ENCODE measurements at regions not wholly inside any gene's neighbourhood (a gene's known extent, or its start where the extent isn't known, plus 50 kb on each side); places are given as distances from the start of the nearest gene placed in this dataset.

DNA sequence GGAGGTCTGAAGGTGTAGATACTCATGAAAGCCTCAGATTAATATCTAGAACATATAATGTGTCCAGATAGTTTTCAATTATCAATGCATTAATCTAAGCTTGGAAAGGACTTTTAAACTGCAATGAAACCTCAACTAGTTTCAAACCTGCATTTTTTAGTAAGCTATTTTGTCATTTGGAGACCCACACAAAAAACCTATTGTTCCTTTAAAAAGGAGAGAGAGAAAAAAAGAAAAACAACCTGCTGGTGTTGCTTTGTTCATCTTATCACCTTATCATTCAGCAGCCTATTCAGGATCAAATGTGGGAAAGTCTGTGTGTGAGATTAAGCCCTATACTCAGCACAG lies 215.7 kb upstream of the PLEKHG7 start (continued):
- TF ChIP-seq, protein P1, sequence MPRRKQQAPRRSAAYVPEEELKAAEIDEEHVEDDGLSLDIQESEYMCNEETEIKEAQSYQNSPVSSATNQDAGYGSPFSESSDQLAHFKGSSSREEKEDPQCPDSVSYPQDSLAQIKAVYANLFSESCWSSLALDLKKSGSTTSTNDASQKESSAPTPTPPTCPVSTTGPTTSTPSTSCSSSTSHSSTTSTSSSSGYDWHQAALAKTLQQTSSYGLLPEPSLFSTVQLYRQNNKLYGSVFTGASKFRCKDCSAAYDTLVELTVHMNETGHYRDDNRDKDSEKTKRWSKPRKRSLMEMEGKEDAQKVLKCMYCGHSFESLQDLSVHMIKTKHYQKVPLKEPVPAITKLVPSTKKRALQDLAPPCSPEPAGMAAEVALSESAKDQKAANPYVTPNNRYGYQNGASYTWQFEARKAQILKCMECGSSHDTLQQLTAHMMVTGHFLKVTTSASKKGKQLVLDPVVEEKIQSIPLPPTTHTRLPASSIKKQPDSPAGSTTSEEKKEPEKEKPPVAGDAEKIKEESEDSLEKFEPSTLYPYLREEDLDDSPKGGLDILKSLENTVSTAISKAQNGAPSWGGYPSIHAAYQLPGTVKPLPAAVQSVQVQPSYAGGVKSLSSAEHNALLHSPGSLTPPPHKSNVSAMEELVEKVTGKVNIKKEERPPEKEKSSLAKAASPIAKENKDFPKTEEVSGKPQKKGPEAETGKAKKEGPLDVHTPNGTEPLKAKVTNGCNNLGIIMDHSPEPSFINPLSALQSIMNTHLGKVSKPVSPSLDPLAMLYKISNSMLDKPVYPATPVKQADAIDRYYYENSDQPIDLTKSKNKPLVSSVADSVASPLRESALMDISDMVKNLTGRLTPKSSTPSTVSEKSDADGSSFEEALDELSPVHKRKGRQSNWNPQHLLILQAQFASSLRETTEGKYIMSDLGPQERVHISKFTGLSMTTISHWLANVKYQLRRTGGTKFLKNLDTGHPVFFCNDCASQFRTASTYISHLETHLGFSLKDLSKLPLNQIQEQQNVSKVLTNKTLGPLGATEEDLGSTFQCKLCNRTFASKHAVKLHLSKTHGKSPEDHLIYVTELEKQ (tag by site-specific recombination; IDR thresholded peaks at IDR 0.05; ENCODE audit: borderline replicate concordance) = no peak
- TF ChIP-seq ZNF654 (tag by site-specific recombination; IDR thresholded peaks at IDR 0.05; ENCODE audit: low read depth) (no peak), ZSCAN16 (tag by site-specific recombination; IDR thresholded peaks at IDR 0.05) (no peak)

DNA sequence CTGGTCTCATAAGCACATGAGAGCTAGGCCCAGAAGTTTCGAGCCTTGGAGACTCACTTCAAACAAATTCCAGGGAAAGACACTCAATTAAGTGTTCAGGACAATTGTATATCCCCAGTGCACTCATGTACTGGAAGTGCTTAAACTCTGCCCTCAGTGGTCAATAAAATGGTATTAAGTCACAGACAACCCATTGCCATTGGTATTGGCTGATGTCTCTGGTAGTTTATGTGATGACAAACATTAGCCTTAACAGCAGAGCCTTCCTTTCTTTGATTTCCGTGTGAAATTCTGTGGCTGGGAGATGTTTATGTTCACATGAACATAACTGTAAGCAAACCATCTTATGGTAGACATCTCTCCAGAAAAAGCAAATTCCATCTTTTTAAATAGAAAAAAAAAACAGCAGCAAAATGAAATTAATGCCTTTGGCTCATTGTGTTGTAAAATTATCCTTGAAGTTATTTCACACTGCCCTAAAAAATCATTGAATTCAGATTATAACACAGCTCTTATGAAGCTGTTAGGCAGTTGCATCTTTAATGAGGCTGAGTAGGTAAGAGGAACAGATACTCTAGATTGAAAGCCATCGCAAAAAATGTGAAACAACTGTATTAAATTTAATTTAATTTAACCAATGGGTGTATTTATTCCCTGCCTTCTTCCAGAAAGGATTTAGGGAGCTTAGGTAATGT lies 216.2 kb upstream of the PLEKHG7 start:
- Histone ChIP-seq H3K9me3 (ENCODE audit: control insufficient read depth, insufficient read depth, low read depth, low read length) (no peaks in the 10 kb centered on the region), H3K4me1 (ENCODE audit: control insufficient read depth, insufficient read depth, low read length) (no peaks in the 10 kb centered on the region), H3K36me3 (ENCODE audit: control insufficient read depth in 2 of 2, insufficient read depth in 1 of 2, low read length in 2 of 2) (no peaks in the 10 kb centered on the region), H3K4me3 (ENCODE audit: low read depth, low read length) (no peak overlapping the region), H3K27ac (ENCODE audit: extremely low read depth, low read depth, low read length) (no peak overlapping the region)
- ChIA-PET CTCF (interaction anchor here (0.5 kb wide), 1 partner anchor 626 kb away, joined by 3 read pairs; no protein-coding TSS in a partner anchor), POLR2A (interaction anchor here (0.7 kb wide), 2 partner anchors 134 to 1100 kb away, joined by 3 to 6 read pairs; no protein-coding TSS in a partner anchor)
- TF ChIP-seq GFI1B (tag by site-specific recombination; IDR thresholded peaks at IDR 0.05) (no peak), ZNF202 (tag by site-specific recombination; IDR thresholded peaks at IDR 0.05; ENCODE audit: borderline replicate concordance) (no peak), ZNF837 (tag by site-specific recombination; IDR thresholded peaks at IDR 0.05) (no peak), ZNF37A (tag by site-specific recombination; IDR thresholded peaks at IDR 0.05) (no peak), ZNF830 (tag by site-specific recombination; IDR thresholded peaks at IDR 0.05; ENCODE audit: low read depth) (no peak), ZNF140 (tag by site-specific recombination; IDR thresholded peaks at IDR 0.05) (no peak), ZNF768 (tag by site-specific recombination; IDR thresholded peaks at IDR 0.05) (no peak), ZNF530 (tag by site-specific recombination; IDR thresholded peaks at IDR 0.05; ENCODE audit: low read depth) (no peak)
- TF ChIP-seq, protein P2, sequence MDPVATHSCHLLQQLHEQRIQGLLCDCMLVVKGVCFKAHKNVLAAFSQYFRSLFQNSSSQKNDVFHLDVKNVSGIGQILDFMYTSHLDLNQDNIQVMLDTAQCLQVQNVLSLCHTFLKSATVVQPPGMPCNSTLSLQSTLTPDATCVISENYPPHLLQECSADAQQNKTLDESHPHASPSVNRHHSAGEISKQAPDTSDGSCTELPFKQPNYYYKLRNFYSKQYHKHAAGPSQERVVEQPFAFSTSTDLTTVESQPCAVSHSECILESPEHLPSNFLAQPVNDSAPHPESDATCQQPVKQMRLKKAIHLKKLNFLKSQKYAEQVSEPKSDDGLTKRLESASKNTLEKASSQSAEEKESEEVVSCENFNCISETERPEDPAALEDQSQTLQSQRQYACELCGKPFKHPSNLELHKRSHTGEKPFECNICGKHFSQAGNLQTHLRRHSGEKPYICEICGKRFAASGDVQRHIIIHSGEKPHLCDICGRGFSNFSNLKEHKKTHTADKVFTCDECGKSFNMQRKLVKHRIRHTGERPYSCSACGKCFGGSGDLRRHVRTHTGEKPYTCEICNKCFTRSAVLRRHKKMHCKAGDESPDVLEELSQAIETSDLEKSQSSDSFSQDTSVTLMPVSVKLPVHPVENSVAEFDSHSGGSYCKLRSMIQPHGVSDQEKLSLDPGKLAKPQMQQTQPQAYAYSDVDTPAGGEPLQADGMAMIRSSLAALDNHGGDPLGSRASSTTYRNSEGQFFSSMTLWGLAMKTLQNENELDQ (tag by site-specific recombination; IDR thresholded peaks at IDR 0.05; ENCODE audit: low read depth) = no peak

DNA sequence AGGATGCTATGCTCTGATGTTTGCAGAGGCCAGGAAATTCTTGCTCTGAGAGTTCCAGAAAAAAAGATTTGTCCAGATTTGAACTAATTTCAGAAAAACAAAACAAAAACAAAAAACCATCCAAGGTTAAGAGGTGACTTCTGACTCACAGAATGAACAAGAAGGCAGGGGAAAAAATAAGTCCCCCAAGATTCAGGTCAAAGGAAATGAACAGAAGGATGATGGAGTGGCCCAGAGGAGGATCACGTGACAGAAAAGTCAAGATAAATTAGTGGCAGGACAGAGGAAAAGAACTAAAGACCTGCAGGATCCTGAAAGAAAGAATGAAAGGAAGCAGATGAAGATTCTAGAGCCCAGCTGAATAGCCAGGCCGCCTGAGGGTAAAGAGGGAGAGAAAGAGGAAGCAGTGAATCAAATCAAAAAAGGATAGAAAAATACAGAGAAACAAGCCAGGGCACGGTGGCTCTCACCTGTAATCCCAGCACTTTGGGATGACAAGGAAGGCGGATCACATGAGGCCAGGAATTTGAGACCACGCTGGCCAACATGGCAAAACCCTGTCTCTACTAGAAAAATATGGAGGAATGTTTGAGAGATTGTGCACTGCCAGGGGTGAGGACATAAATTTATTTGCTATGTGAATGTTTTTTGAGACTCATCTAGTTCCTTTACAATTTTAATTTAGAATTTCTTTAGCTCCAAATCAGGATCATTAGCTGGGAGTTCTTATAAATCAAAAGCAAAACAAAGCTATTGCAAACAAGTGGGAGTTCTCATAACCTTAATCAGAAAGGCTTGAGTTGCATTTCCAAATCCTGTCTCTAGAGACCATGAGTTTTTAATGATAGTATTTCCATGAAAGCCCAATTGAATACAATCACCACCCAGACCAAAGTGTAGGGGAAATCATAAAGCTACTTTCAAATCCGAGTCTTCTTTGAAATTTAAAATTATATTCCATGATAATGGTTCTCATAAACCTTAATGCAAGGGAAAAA lies 217.1 kb upstream of the PLEKHG7 start:
- ChIA-PET POLR2A (interaction anchor here (0.7 kb wide), 1 partner anchor 133 kb away, joined by 6 read pairs; no protein-coding TSS in a partner anchor), CTCF (interaction anchor here (0.5 kb wide), 1 partner anchor 626 kb away, joined by 3 read pairs; no protein-coding TSS in a partner anchor)
- Histone ChIP-seq H3K4me3 (ENCODE audit: low read depth, low read length) (no peak overlapping the region), H3K4me1 (ENCODE audit: control insufficient read depth, insufficient read depth, low read length) (no peaks in the 10 kb centered on the region), H3K9me3 (ENCODE audit: control insufficient read depth, insufficient read depth, low read depth, low read length) (no peaks in the 10 kb centered on the region), H3K27ac (ENCODE audit: extremely low read depth, low read depth, low read length) (no peak overlapping the region), H3K36me3 (ENCODE audit: control insufficient read depth in 2 of 2, insufficient read depth in 1 of 2, low read length in 2 of 2) (no peaks in the 10 kb centered on the region)
- TF ChIP-seq ZFP69B (tag by site-specific recombination; IDR thresholded peaks at IDR 0.05) = no peak
- TF ChIP-seq SP7 (tag by site-specific recombination; IDR thresholded peaks at IDR 0.05) = no peak
- TF ChIP-seq, protein P3, sequence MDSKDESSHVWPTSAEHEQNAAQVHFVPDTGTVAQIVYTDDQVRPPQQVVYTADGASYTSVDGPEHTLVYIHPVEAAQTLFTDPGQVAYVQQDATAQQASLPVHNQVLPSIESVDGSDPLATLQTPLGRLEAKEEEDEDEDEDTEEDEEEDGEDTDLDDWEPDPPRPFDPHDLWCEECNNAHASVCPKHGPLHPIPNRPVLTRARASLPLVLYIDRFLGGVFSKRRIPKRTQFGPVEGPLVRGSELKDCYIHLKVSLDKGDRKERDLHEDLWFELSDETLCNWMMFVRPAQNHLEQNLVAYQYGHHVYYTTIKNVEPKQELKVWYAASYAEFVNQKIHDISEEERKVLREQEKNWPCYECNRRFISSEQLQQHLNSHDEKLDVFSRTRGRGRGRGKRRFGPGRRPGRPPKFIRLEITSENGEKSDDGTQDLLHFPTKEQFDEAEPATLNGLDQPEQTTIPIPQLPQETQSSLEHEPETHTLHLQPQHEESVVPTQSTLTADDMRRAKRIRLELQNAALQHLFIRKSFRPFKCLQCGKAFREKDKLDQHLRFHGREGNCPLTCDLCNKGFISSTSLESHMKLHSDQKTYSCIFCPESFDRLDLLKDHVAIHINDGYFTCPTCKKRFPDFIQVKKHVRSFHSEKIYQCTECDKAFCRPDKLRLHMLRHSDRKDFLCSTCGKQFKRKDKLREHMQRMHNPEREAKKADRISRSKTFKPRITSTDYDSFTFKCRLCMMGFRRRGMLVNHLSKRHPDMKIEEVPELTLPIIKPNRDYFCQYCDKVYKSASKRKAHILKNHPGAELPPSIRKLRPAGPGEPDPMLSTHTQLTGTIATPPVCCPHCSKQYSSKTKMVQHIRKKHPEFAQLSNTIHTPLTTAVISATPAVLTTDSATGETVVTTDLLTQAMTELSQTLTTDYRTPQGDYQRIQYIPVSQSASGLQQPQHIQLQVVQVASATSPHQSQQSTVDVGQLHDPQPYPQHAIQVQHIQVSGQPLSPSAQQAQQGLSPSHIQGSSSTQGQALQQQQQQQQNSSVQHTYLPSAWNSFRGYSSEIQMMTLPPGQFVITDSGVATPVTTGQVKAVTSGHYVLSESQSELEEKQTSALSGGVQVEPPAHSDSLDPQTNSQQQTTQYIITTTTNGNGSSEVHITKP (tag by site-specific recombination; IDR thresholded peaks at IDR 0.05) = no peak
- no peak for TF ChIP-seq ZNF19 (tag by site-specific recombination; IDR thresholded peaks at IDR 0.05; ENCODE audit: low read depth)
- TF ChIP-seq BCL11B (tag by site-specific recombination; IDR thresholded peaks at IDR 0.05; ENCODE audit: low read depth) = no peak
- no peak for TF ChIP-seq ZNF354C (tag by site-specific recombination; IDR thresholded peaks at IDR 0.05; ENCODE audit: borderline replicate concordance, low read depth)
- TF ChIP-seq ZNF121 (tag by site-specific recombination; IDR thresholded peaks at IDR 0.05) = no peak
- no peak for TF ChIP-seq ZNF302 (tag by site-specific recombination; IDR thresholded peaks at IDR 0.05; ENCODE audit: low read depth)
- TF ChIP-seq ZNF112 (tag by site-specific recombination; IDR thresholded peaks at IDR 0.05) = no peak
